Vagina (tissue), 2 donors: ENCODE measurements at regions not wholly inside any gene's neighbourhood (a gene's known extent, or its start where the extent isn't known, plus 50 kb on each side); places are given as distances from the start of the nearest gene placed in this dataset.

Source experiments
- DNase-seq, 2 donors: peaks; one replicate each; pipeline ENCODE4 v3.0.0-alpha.2; 2017; ENCODE audit errors: extremely low spot score in 2 of 2
- H3K27ac ChIP-seq: fragments of 200-600 bp; sonication (generic); one replicate; pipeline ENCODE4 v1.5.1; 2019
- H3K27me3 ChIP-seq: fragments of 200-600 bp; sonication (generic); one replicate; pipeline ENCODE4 v1.5.1; 2019
- H3K36me3 ChIP-seq, 2 donors: fragments of 200-600 bp; sonication (generic); one replicate each; pipeline ENCODE4 v1.5.1; 2017 to 2019
- H3K4me1 ChIP-seq: fragments of 200-600 bp; sonication (generic); one replicate; pipeline ENCODE4 v1.5.1; 2019
- H3K4me3 ChIP-seq, 2 donors: fragments of 200-600 bp; sonication (generic); 1 replicate in 1 of 2; 2 replicates in 1 of 2; pipeline ENCODE4 v1.5.1; 2016 to 2019
- H3K9me3 ChIP-seq: fragments of 200-600 bp; sonication (generic); one replicate; pipeline ENCODE4 v1.5.1; 2019
- CTCF ChIP-seq, 3 experiments: fragments of 450-650 bp in 2 of 3; fragments of 200-600 bp in 1 of 3; sonication (generic) in 1 of 3; IDR thresholded peaks; one replicate each; pipeline ENCODE4 v1.5.1; 2017 to 2019; ENCODE audit warnings: antibody characterized with exemption in 3 of 3, mild to moderate bottlenecking in 2 of 3, moderate library complexity in 2 of 3
- POLR2A ChIP-seq, 2 donors: fragments of 450-650 bp; IDR thresholded peaks; one replicate each; pipeline ENCODE4 v1.6.1; 2017; ENCODE audit warnings: antibody characterized with exemption in 2 of 2, mild to moderate bottlenecking in 2 of 2, moderate library complexity in 2 of 2
- POLR2AphosphoS5 ChIP-seq, 2 donors: sonication (generic); formaldehyde crosslinking; IDR thresholded peaks; one replicate each; pipeline ENCODE4 v1.9.0; 2017; ENCODE audit warnings: antibody characterized with exemption in 2 of 2, mild to moderate bottlenecking in 2 of 2, low read depth in 1 of 2; ENCODE audit not compliant: insufficient read depth in 1 of 2
- intact Hi-C: fragments of 100-400 bp; cut with DNase I; formaldehyde crosslinking; loops from one replicate; pipeline ENCODE4 v1.15.1; 2023

GRCh38 chr13:22235285-22235949, 564.5 kb downstream of the FGF9 start:
- Histone ChIP-seq H3K4me3 (no peak overlapping the region), H3K9me3 (no peaks in the 10 kb centered on the region), H3K27me3 (no peaks in the 10 kb centered on the region), H3K36me3 (no peaks in the 10 kb centered on the region), H3K27ac (no peak overlapping the region), H3K4me1 (no peaks in the 10 kb centered on the region)
- peak in 1 of 2 donors; percentile 71 for DNase-seq
- intact Hi-C loops, result no loop called here
- TF ChIP-seq CTCF (IDR thresholded peaks at IDR 0.05) (no peak), POLR2AphosphoS5 (IDR thresholded peaks at IDR 0.05; ENCODE audit: insufficient read depth in 1 of 2, low read depth in 1 of 2) (no peak), POLR2A (IDR thresholded peaks at IDR 0.05) (no peak)

GRCh38 chr13:22235950-22236290, 565.0 kb downstream of the FGF9 start:
- no peaks in the 10 kb centered on the region for H3K4me1 ChIP-seq
- no peaks in the 10 kb centered on the region for H3K27me3 ChIP-seq
- no peak for TF ChIP-seq POLR2A (IDR thresholded peaks at IDR 0.05)
- no peak for TF ChIP-seq CTCF (IDR thresholded peaks at IDR 0.05)
- TF ChIP-seq POLR2AphosphoS5 (IDR thresholded peaks at IDR 0.05; ENCODE audit: insufficient read depth in 1 of 2, low read depth in 1 of 2), result no peak
- H3K9me3 ChIP-seq, result no peaks in the 10 kb centered on the region
- DNase-seq, result no peak
- intact Hi-C loops, result no loop called here
- H3K36me3 ChIP-seq, result no peaks in the 10 kb centered on the region
- H3K27ac ChIP-seq, result no peak overlapping the region
- no peak overlapping the region for H3K4me3 ChIP-seq

GRCh38 chr13:22238269-22238668, 567.4 kb downstream of the FGF9 start:
- H3K4me1 ChIP-seq, result no peaks in the 10 kb centered on the region
- no peaks in the 10 kb centered on the region for H3K36me3 ChIP-seq
- no peaks in the 10 kb centered on the region for H3K9me3 ChIP-seq
- no peak overlapping the region for H3K4me3 ChIP-seq
- no peak for DNase-seq
- no peak overlapping the region for H3K27ac ChIP-seq
- no peaks in the 10 kb centered on the region for H3K27me3 ChIP-seq
- TF ChIP-seq POLR2A (IDR thresholded peaks at IDR 0.05) (no peak), POLR2AphosphoS5 (IDR thresholded peaks at IDR 0.05; ENCODE audit: insufficient read depth in 1 of 2, low read depth in 1 of 2) (no peak), CTCF (IDR thresholded peaks at IDR 0.05) (no peak)
- intact Hi-C loops, result no loop called here

- H3K4me3 ChIP-seq, result no peak overlapping the region
- no peaks in the 10 kb centered on the region for H3K27me3 ChIP-seq
- no peak for DNase-seq
- no peaks in the 10 kb centered on the region for H3K9me3 ChIP-seq
- no peaks in the 10 kb centered on the region for H3K36me3 ChIP-seq
- H3K27ac ChIP-seq, result no peak overlapping the region
- H3K4me1 ChIP-seq, result no peaks in the 10 kb centered on the region
- no peak for TF ChIP-seq CTCF (IDR thresholded peaks at IDR 0.05)
- TF ChIP-seq POLR2A (IDR thresholded peaks at IDR 0.05), result no peak
- no peak for TF ChIP-seq POLR2AphosphoS5 (IDR thresholded peaks at IDR 0.05; ENCODE audit: insufficient read depth in 1 of 2, low read depth in 1 of 2)
- intact Hi-C loops, result no loop called here
Observed at GRCh38 chr13:22240716-22241115, 569.8 kb downstream of the FGF9 start.

GRCh38 chr13:22243469-22244163, 572.7 kb downstream of the FGF9 start:
- no peak overlapping the region for H3K4me3 ChIP-seq
- no peak for DNase-seq
- no peaks in the 10 kb centered on the region for H3K36me3 ChIP-seq
- intact Hi-C loops, result no loop called here
- no peaks in the 10 kb centered on the region for H3K9me3 ChIP-seq
- H3K27ac ChIP-seq, result no peak overlapping the region
- TF ChIP-seq POLR2A (IDR thresholded peaks at IDR 0.05) (no peak), CTCF (IDR thresholded peaks at IDR 0.05) (no peak), POLR2AphosphoS5 (IDR thresholded peaks at IDR 0.05; ENCODE audit: insufficient read depth in 1 of 2, low read depth in 1 of 2) (no peak)
- H3K4me1 ChIP-seq, result no peaks in the 10 kb centered on the region
- H3K27me3 ChIP-seq, result no peaks in the 10 kb centered on the region
